Stimulated activated CD4-positive, alpha-beta T cell treated with anti-CD3 and anti-CD28 coated beads, Interleukin-15, amount 100 ng/mL, for 48 hours (primary cell): ENCODE measurements at regions not wholly inside any gene's neighbourhood (a gene's known extent, or its start where the extent isn't known, plus 50 kb on each side); places are given as distances from the start of the nearest gene placed in this dataset.

Source experiments
- DNase-seq, 2 donors: peaks; one replicate each; pipeline ENCODE4 v3.0.0-alpha.2; 2020; ENCODE audit warnings: low read depth in 2 of 2

GRCh38 chr2:22596306-22596705 is 788.7 kb upstream of the KLHL29 start:
- DNase-seq, result no peak

GRCh38 chr2:22600156-22600555 is 784.8 kb upstream of the KLHL29 start:
- no peak for DNase-seq

GRCh38 chr2:22600999-22601398 is 784.0 kb upstream of the KLHL29 start:
- DNase-seq, result no peak

GRCh38 chr2:22604136-22604535 is 780.8 kb upstream of the KLHL29 start:
- DNase-seq, result no peak

GRCh38 chr2:22616031-22616430 is 768.9 kb upstream of the KLHL29 start:
- no peak for DNase-seq

GRCh38 chr2:22623620-22624019 is 761.4 kb upstream of the KLHL29 start:
- DNase-seq, result no peak

GRCh38 chr2:22626621-22627020 is 758.4 kb upstream of the KLHL29 start:
- no peak for DNase-seq

GRCh38 chr2:22628221-22628620 is 756.8 kb upstream of the KLHL29 start:
- DNase-seq, result no peak

GRCh38 chr2:22628906-22629305 is 756.1 kb upstream of the KLHL29 start:
- no peak for DNase-seq

- no peak for DNase-seq
Measured at GRCh38 chr2:22634167-22634566, 750.8 kb upstream of the KLHL29 start.

- no peak for DNase-seq
Measured at GRCh38 chr2:22656426-22656825, 728.6 kb upstream of the KLHL29 start.

GRCh38 chr2:22673529-22673928 is 711.5 kb upstream of the KLHL29 start:
- DNase-seq, result no peak

- no peak for DNase-seq
Measured at GRCh38 chr2:22683914-22684313, 701.1 kb upstream of the KLHL29 start.

- DNase-seq, result no peak
Measured at GRCh38 chr2:22690096-22690495, 694.9 kb upstream of the KLHL29 start.

GRCh38 chr2:22691666-22692065 is 693.3 kb upstream of the KLHL29 start:
- DNase-seq, result no peak

GRCh38 chr2:22692746-22693145 is 692.2 kb upstream of the KLHL29 start:
- no peak for DNase-seq

GRCh38 chr2:22694300-22694699 is 690.7 kb upstream of the KLHL29 start:
- no peak for DNase-seq

- DNase-seq, result no peak
Measured at GRCh38 chr2:22694856-22695255, 690.1 kb upstream of the KLHL29 start.

- no peak for DNase-seq
Measured at GRCh38 chr2:22697054-22697788, 687.8 kb upstream of the KLHL29 start.

GRCh38 chr2:22701561-22702160 is 683.3 kb upstream of the KLHL29 start:
- DNase-seq, result no peak

GRCh38 chr2:22703286-22703920 is 681.6 kb upstream of the KLHL29 start:
- DNase-seq, result no peak

GRCh38 chr2:22719396-22719795 is 665.6 kb upstream of the KLHL29 start:
- no peak for DNase-seq

GRCh38 chr2:22729466-22729865 is 655.5 kb upstream of the KLHL29 start:
- no peak for DNase-seq
